ENCODE measurements at regions not wholly inside any gene's neighbourhood (a gene's known extent, or its start where the extent isn't known, plus 50 kb on each side); places are given as distances from the start of the nearest gene placed in this dataset.

- TF ChIP-seq ZNF416 (tag by site-specific recombination; IDR thresholded peaks at IDR 0.05) (no peak), ZNF324 (tag by site-specific recombination; IDR thresholded peaks at IDR 0.05) (no peak), TRIM28 (IDR thresholded peaks at IDR 0.05; ENCODE audit: borderline replicate concordance, low read length) (no peak), SCRT1 (tag by site-specific recombination; IDR thresholded peaks at IDR 0.05; ENCODE audit: borderline replicate concordance) (no peak), ZNF37A (tag by site-specific recombination; IDR thresholded peaks at IDR 0.05) (no peak), SP7 (tag by site-specific recombination; IDR thresholded peaks at IDR 0.05) (no peak), OSR2 (tag by site-specific recombination; IDR thresholded peaks at IDR 0.05) (no peak), ZNF768 (tag by site-specific recombination; IDR thresholded peaks at IDR 0.05) (no peak), REPIN1 (tag by site-specific recombination; IDR thresholded peaks at IDR 0.05; ENCODE audit: low read depth) (no peak)
These were observed 1258.1 kb downstream of the EFNA5 start (continued) for GRCh38 chr5:106412606-106413005.

GRCh38 chr5:106408570-106408969 is 1262.2 kb downstream of the EFNA5 start:
- CTCF ChIA-PET: no interaction called here
- POLR2A ChIA-PET: no interaction called here
- Histone ChIP-seq H3K4me3 (ENCODE audit: low read depth, low read length) (no peak overlapping the region), H3K4me1 (ENCODE audit: control insufficient read depth, insufficient read depth, low read length) (no peaks in the 10 kb centered on the region), H3K9me3 (ENCODE audit: control insufficient read depth, insufficient read depth, low read depth, low read length) (no peaks in the 10 kb centered on the region), H3K27ac (ENCODE audit: extremely low read depth, low read depth, low read length) (no peak overlapping the region), H3K36me3 (ENCODE audit: control insufficient read depth in 2 of 2, insufficient read depth in 1 of 2, low read length in 2 of 2) (no peaks in the 10 kb centered on the region)
- TF ChIP-seq SP3 (tag by site-specific recombination; IDR thresholded peaks at IDR 0.05): no peak

- no peak for TF ChIP-seq ZFHX2 (tag by site-specific recombination; conservative IDR thresholded peaks at IDR 0.05)
- TF ChIP-seq ZNF660 (tag by site-specific recombination; IDR thresholded peaks at IDR 0.05): no peak
- no peak for TF ChIP-seq ZNF514 (tag by site-specific recombination; IDR thresholded peaks at IDR 0.05)
- TF ChIP-seq SCRT1 (tag by site-specific recombination; IDR thresholded peaks at IDR 0.05; ENCODE audit: borderline replicate concordance): no peak
- no peak for TF ChIP-seq ZNF776 (tag by site-specific recombination; IDR thresholded peaks at IDR 0.05; ENCODE audit: borderline replicate concordance)
- no peak for TF ChIP-seq ZNF140 (tag by site-specific recombination; IDR thresholded peaks at IDR 0.05)
- TF ChIP-seq ZNF624 (tag by site-specific recombination; IDR thresholded peaks at IDR 0.05): no peak
- TF ChIP-seq CTCF (tag by site-specific recombination; IDR thresholded peaks at IDR 0.05): no peak
- TF ChIP-seq MYNN (tag by site-specific recombination; IDR thresholded peaks at IDR 0.05; ENCODE audit: borderline replicate concordance): no peak
- TF ChIP-seq ZNF354C (tag by site-specific recombination; IDR thresholded peaks at IDR 0.05; ENCODE audit: borderline replicate concordance, low read depth): no peak
- no peak for TF ChIP-seq TCF7L2 (IDR thresholded peaks at IDR 0.05; ENCODE audit: borderline replicate concordance, low read depth, low read length)
- no peak for TF ChIP-seq ZNF621 (tag by site-specific recombination; IDR thresholded peaks at IDR 0.05)
- TF ChIP-seq ZNF398 (tag by site-specific recombination; IDR thresholded peaks at IDR 0.05): no peak
- H3K9me3 ChIP-seq (ENCODE audit: control insufficient read depth, insufficient read depth, low read depth, low read length): no peaks in the 10 kb centered on the region
- no peak overlapping the region for H3K27ac ChIP-seq (ENCODE audit: extremely low read depth, low read depth, low read length)
- POLR2A ChIA-PET: no interaction called here
- H3K4me3 ChIP-seq (ENCODE audit: low read depth, low read length): no peak overlapping the region
- H3K36me3 ChIP-seq (ENCODE audit: control insufficient read depth in 2 of 2, insufficient read depth in 1 of 2, low read length in 2 of 2): no peaks in the 10 kb centered on the region
- no peaks in the 10 kb centered on the region for H3K4me1 ChIP-seq (ENCODE audit: control insufficient read depth, insufficient read depth, low read length)
- CTCF ChIA-PET: no interaction called here
These were observed 1262.6 kb downstream of the EFNA5 start for GRCh38 chr5:106408141-106408540.

Data from HEK293 (cell line).